Activated naive CD4-positive, alpha-beta T cell treated with anti-CD3 and anti-CD28 coated beads, Interleukin-2, amount 50 U/mL, for 72 hours (primary cell): ENCODE measurements at regions not wholly inside any gene's neighbourhood (a gene's known extent, or its start where the extent isn't known, plus 50 kb on each side); places are given as distances from the start of the nearest gene placed in this dataset.

ENCODE experiments used
- ATAC-seq, 2 donors: fragments of 150-1000 bp; cut with Tn5 transposase; 2 replicates each; pipeline ENCODE4 v1.10.0; 2021; ENCODE audit warnings: mild to moderate bottlenecking in 2 of 2, moderate library complexity in 2 of 2
- DNase-seq, 2 donors: peaks; one replicate each; pipeline ENCODE4 v3.0.0; 2021 to 2022; ENCODE audit warnings: low spot score in 2 of 2
- H3K27ac Mint-ChIP-seq, 2 donors: one replicate each; pipeline ENCODE4 v1.8.0; 2022; ENCODE audit warnings: mild to moderate bottlenecking in 2 of 2, mixed read lengths in 2 of 2
- H3K36me3 Mint-ChIP-seq, 2 donors: one replicate each; pipeline ENCODE4 v1.8.0; 2022; ENCODE audit warnings: mixed read lengths in 2 of 2
- H3K9me3 Mint-ChIP-seq, 2 donors: one replicate each; pipeline ENCODE4 v1.8.0; 2022; ENCODE audit warnings: mixed read lengths in 2 of 2

GRCh38 chr7:106196460-106197021 is 84.4 kb upstream of the SYPL1 start:
- no peak overlapping the region for H3K27ac Mint-ChIP-seq
- no peaks in the 10 kb centered on the region for H3K9me3 Mint-ChIP-seq
- no peaks in the 10 kb centered on the region for H3K36me3 Mint-ChIP-seq
- DNase-seq (no peak), ATAC-seq (no peak)

- ATAC-seq (no peak), DNase-seq (no peak)
- no peaks in the 10 kb centered on the region for H3K36me3 Mint-ChIP-seq
- H3K27ac Mint-ChIP-seq = no peak overlapping the region
- H3K9me3 Mint-ChIP-seq = no peaks in the 10 kb centered on the region
Measured at GRCh38 chr7:106193661-106194060, 81.5 kb upstream of the SYPL1 start.

- ATAC-seq (no peak), DNase-seq (no peak)
- Mint-ChIP-seq H3K36me3 (no peaks in the 10 kb centered on the region), H3K27ac (no peak overlapping the region), H3K9me3 (no peaks in the 10 kb centered on the region)
Measured at GRCh38 chr7:106190589-106191330, 78.6 kb upstream of the SYPL1 start.

GRCh38 chr7:106187613-106188350 is 75.7 kb upstream of the SYPL1 start:
- DNase-seq (no peak), ATAC-seq (no peak)
- Mint-ChIP-seq H3K9me3 (no peaks in the 10 kb centered on the region), H3K27ac (no peak overlapping the region), H3K36me3 (no peaks in the 10 kb centered on the region)

- no peaks in the 10 kb centered on the region for H3K36me3 Mint-ChIP-seq
- no peak for ATAC-seq
- no peak overlapping the region for H3K27ac Mint-ChIP-seq
- H3K9me3 Mint-ChIP-seq = no peaks in the 10 kb centered on the region
- no peak for DNase-seq
Measured at GRCh38 chr7:106185719-106186118, 73.6 kb upstream of the SYPL1 start.

- H3K27ac Mint-ChIP-seq = no peak overlapping the region
- no peaks in the 10 kb centered on the region for H3K9me3 Mint-ChIP-seq
- no peaks in the 10 kb centered on the region for H3K36me3 Mint-ChIP-seq
- ATAC-seq = no peak
- no peak for DNase-seq
Measured at GRCh38 chr7:106183952-106184351, 71.8 kb upstream of the SYPL1 start.

GRCh38 chr7:106182904-106183303 is 70.8 kb upstream of the SYPL1 start:
- ATAC-seq (no peak), DNase-seq (no peak)
- Mint-ChIP-seq H3K9me3 (no peaks in the 10 kb centered on the region), H3K36me3 (no peaks in the 10 kb centered on the region), H3K27ac (no peak overlapping the region)

GRCh38 chr7:106181658-106182265 is 69.7 kb upstream of the SYPL1 start:
- no peak for ATAC-seq
- Mint-ChIP-seq H3K36me3 (no peaks in the 10 kb centered on the region), H3K9me3 (no peaks in the 10 kb centered on the region), H3K27ac (no peak overlapping the region)
- no peak for DNase-seq

- Mint-ChIP-seq H3K9me3 (no peaks in the 10 kb centered on the region), H3K36me3 (no peaks in the 10 kb centered on the region), H3K27ac (no peak overlapping the region)
- ATAC-seq = no peak
- DNase-seq = no peak
Measured at GRCh38 chr7:106180721-106181120, 68.6 kb upstream of the SYPL1 start.

GRCh38 chr7:106179256-106179655 is 67.1 kb upstream of the SYPL1 start:
- no peak for DNase-seq
- no peaks in the 10 kb centered on the region for H3K9me3 Mint-ChIP-seq
- no peak overlapping the region for H3K27ac Mint-ChIP-seq
- ATAC-seq = no peak
- H3K36me3 Mint-ChIP-seq = no peaks in the 10 kb centered on the region

GRCh38 chr7:106178593-106179134 is 66.6 kb upstream of the SYPL1 start:
- ATAC-seq = no peak
- no peaks in the 10 kb centered on the region for H3K36me3 Mint-ChIP-seq
- no peak for DNase-seq
- H3K27ac Mint-ChIP-seq = no peak overlapping the region
- H3K9me3 Mint-ChIP-seq = no peaks in the 10 kb centered on the region

GRCh38 chr7:106177738-106178592 is 65.9 kb upstream of the SYPL1 start:
- H3K36me3 Mint-ChIP-seq = no peaks in the 10 kb centered on the region
- no peaks in the 10 kb centered on the region for H3K9me3 Mint-ChIP-seq
- ATAC-seq (no peak), DNase-seq (no peak)
- H3K27ac Mint-ChIP-seq = no peak overlapping the region

GRCh38 chr7:106177300-106177690 is 65.2 kb upstream of the SYPL1 start:
- no peak for DNase-seq
- Mint-ChIP-seq H3K9me3 (no peaks in the 10 kb centered on the region), H3K27ac (no peak overlapping the region), H3K36me3 (no peaks in the 10 kb centered on the region)
- ATAC-seq = no peak

- no peak overlapping the region for H3K27ac Mint-ChIP-seq
- ATAC-seq = peak; percentile 83
- no peaks in the 10 kb centered on the region for H3K36me3 Mint-ChIP-seq
- peak in 1 of 2 donors; percentile 73 for DNase-seq
- no peaks in the 10 kb centered on the region for H3K9me3 Mint-ChIP-seq
Measured at GRCh38 chr7:106176414-106177299, 64.5 kb upstream of the SYPL1 start.

- ATAC-seq (no peak), DNase-seq (no peak)
- Mint-ChIP-seq H3K36me3 (no peaks in the 10 kb centered on the region), H3K27ac (no peak overlapping the region), H3K9me3 (no peaks in the 10 kb centered on the region)
Measured at GRCh38 chr7:106175507-106175906, 63.4 kb upstream of the SYPL1 start.
